K562 (cell line): ENCODE measurements at regions not wholly inside any gene's neighbourhood (a gene's known extent, or its start where the extent isn't known, plus 50 kb on each side); places are given as distances from the start of the nearest gene placed in this dataset.
A peak's percentile ranks its signal among the peaks of the same experiment; 100 is the strongest.

ENCODE experiments used
- BRCA1 ChIP-seq, 2 experiments: fragments of 450-650 bp in 1 of 2; sonication (generic) in 1 of 2; formaldehyde crosslinking in 1 of 2; IDR thresholded peaks; 2 replicates each; pipeline versions ENCODE4 v1.5.0 to v1.6.1; 2017 to 2020; ENCODE audit warnings: mild to moderate bottlenecking in 1 of 2, missing genetic modification reagents in 1 of 2
- CHD7 ChIP-seq: fragments of 200-600 bp; sonication (generic); IDR thresholded peaks from one replicate; pipeline ENCODE4 v1.6.1; 2012; ENCODE audit warnings: mild to moderate bottlenecking, low read depth, low read length, inconsistent platforms
- DPF2 ChIP-seq: fragments of 450-650 bp; IDR thresholded peaks from 2 replicates; pipeline ENCODE4 v1.6.1; 2016
- EWSR1 ChIP-seq: fragments of 450-650 bp; IDR thresholded peaks from 2 replicates; pipeline ENCODE4 v1.6.1; 2018; ENCODE audit warnings: borderline replicate concordance, mild to moderate bottlenecking, low read depth, moderate library complexity; ENCODE audit not compliant: partially characterized antibody
- HNRNPLL ChIP-seq: fragments of 200-400 bp; formaldehyde crosslinking; IDR thresholded peaks from 2 replicates; pipeline ENCODE4 v1.6.1; 2017; ENCODE audit warnings: low read length, low read depth, mild to moderate bottlenecking; ENCODE audit not compliant: poor library complexity, severe bottlenecking
- MIER1 ChIP-seq: fragments of 450-650 bp; IDR thresholded peaks from 2 replicates; pipeline ENCODE4 v1.6.1; 2016; ENCODE audit warnings: antibody characterized with exemption, mild to moderate bottlenecking, low read depth
- MTF1 ChIP-seq: fragments of 250-450 bp; sonication (Bioruptor Pico); IDR thresholded peaks from 2 replicates; pipeline ENCODE4 v1.9.0; 2021; ENCODE audit warnings: moderate library complexity, mild to moderate bottlenecking, inconsistent platforms, borderline replicate concordance
- NBN ChIP-seq: fragments of 450-650 bp; IDR thresholded peaks from 2 replicates; pipeline ENCODE4 v1.6.1; 2016; ENCODE audit warnings: low read depth, mild to moderate bottlenecking
- NCOA6 ChIP-seq: fragments of 450-650 bp; IDR thresholded peaks from 2 replicates; pipeline ENCODE4 v1.6.1; 2017; ENCODE audit warnings: mild to moderate bottlenecking
- NUFIP1 ChIP-seq: fragments of 450-650 bp; IDR thresholded peaks from 2 replicates; pipeline ENCODE4 v1.6.1; 2018; ENCODE audit not compliant: partially characterized antibody
- PHB ChIP-seq: fragments of 250-450 bp; sonication (Bioruptor Pico); IDR thresholded peaks from 2 replicates; pipeline ENCODE4 v1.5.0; 2021
- PURB ChIP-seq: sonication (generic); formaldehyde crosslinking; IDR thresholded peaks from 2 replicates; pipeline ENCODE4 v1.9.0; 2021; ENCODE audit warnings: low read depth, mild to moderate bottlenecking, missing genetic modification reagents
- SREBF1 ChIP-seq: fragments of 150-350 bp; IDR thresholded peaks from 2 replicates; pipeline ENCODE4 v1.6.1; 2014; ENCODE audit warnings: antibody characterized with exemption, low read depth, low read length, borderline replicate concordance
- STAT5A ChIP-seq: IDR thresholded peaks from 2 replicates; pipeline ENCODE4 v1.6.1; 2012; ENCODE audit warnings: low read length, inconsistent platforms, borderline replicate concordance
- ZNF133 ChIP-seq: fragments of 250-450 bp; sonication (Bioruptor Pico); IDR thresholded peaks from 2 replicates; pipeline ENCODE4 v1.4.0; 2020; ENCODE audit warnings: mild to moderate bottlenecking
- ZNF134 ChIP-seq: fragments of 250-450 bp; sonication (Bioruptor Pico); conservative IDR thresholded peaks from 2 replicates; pipeline ENCODE4 v1.4.0; 2020
- ZNF354B ChIP-seq: fragments of 250-450 bp; sonication (Bioruptor Pico); IDR thresholded peaks from 2 replicates; pipeline ENCODE4 v1.4.0; 2020
- ZNF561 ChIP-seq: fragments of 450-650 bp; formaldehyde crosslinking; conservative IDR thresholded peaks from 2 replicates; pipeline ENCODE4 v1.4.0; 2020; ENCODE audit warnings: mild to moderate bottlenecking, moderate library complexity
- TF ChIP-seq, protein P1 (sequence below): fragments of 250-450 bp; sonication (Bioruptor Pico); IDR thresholded peaks from 2 replicates; pipeline ENCODE4 v1.8.0; 2022; ENCODE audit warnings: inconsistent platforms, mild to moderate bottlenecking, moderate library complexity, borderline replicate concordance

GRCh38 chr1:101128211-101128727, 102.7 kb upstream of the DPH5 start (continued):
- TF ChIP-seq BRCA1 (IDR thresholded peaks at IDR 0.05) (no peak), BRCA1 (CRISPR knock-in tag; IDR thresholded peaks at IDR 0.05) (no peak), NCOA6 (no peak), ZNF561 (CRISPR knock-in tag) (no peak), DPF2 (peak; percentile 95), MIER1 (no peak), CHD7 (no peak), HNRNPLL (no peak), EWSR1 (no peak), NUFIP1 (no peak), NBN (peak; percentile 83; the same call in 1 of the 2 replicates), PURB (no peak), PHB (CRISPR knock-in tag) (no peak), STAT5A (peak; percentile 89), ZNF354B (CRISPR knock-in tag) (0 out of 2 replicates have a peak, but pooled peaks have one; percentile 17), SREBF1 (no peak), ZNF133 (CRISPR knock-in tag) (no peak), MTF1 (CRISPR knock-in tag) (no peak), ZNF134 (CRISPR knock-in tag) (no peak)
- TF ChIP-seq, protein P1, sequence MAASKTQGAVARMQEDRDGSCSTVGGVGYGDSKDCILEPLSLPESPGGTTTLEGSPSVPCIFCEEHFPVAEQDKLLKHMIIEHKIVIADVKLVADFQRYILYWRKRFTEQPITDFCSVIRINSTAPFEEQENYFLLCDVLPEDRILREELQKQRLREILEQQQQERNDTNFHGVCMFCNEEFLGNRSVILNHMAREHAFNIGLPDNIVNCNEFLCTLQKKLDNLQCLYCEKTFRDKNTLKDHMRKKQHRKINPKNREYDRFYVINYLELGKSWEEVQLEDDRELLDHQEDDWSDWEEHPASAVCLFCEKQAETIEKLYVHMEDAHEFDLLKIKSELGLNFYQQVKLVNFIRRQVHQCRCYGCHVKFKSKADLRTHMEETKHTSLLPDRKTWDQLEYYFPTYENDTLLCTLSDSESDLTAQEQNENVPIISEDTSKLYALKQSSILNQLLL (CRISPR knock-in tag): no peak
